ENCODE measurements at regions not wholly inside any gene's neighbourhood (a gene's known extent, or its start where the extent isn't known, plus 50 kb on each side); places are given as distances from the start of the nearest gene placed in this dataset.

GRCh38 chr1:90349510-90349909, 354.6 kb downstream of the ZNF326 start:
- TF ChIP-seq POLR2A (IDR thresholded peaks at IDR 0.05; ENCODE audit: low read depth, low read length) = no peak
- TF ChIP-seq, protein P1, sequence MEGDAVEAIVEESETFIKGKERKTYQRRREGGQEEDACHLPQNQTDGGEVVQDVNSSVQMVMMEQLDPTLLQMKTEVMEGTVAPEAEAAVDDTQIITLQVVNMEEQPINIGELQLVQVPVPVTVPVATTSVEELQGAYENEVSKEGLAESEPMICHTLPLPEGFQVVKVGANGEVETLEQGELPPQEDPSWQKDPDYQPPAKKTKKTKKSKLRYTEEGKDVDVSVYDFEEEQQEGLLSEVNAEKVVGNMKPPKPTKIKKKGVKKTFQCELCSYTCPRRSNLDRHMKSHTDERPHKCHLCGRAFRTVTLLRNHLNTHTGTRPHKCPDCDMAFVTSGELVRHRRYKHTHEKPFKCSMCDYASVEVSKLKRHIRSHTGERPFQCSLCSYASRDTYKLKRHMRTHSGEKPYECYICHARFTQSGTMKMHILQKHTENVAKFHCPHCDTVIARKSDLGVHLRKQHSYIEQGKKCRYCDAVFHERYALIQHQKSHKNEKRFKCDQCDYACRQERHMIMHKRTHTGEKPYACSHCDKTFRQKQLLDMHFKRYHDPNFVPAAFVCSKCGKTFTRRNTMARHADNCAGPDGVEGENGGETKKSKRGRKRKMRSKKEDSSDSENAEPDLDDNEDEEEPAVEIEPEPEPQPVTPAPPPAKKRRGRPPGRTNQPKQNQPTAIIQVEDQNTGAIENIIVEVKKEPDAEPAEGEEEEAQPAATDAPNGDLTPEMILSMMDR (IDR thresholded peaks at IDR 0.05; ENCODE audit: extremely low read depth in 1 of 2, insufficient read depth in 1 of 2, low read depth in 1 of 2, low read length in 2 of 2) = no peak
- TF ChIP-seq POLR2AphosphoS5 (IDR thresholded peaks at IDR 0.05; ENCODE audit: insufficient read depth, low read depth, low read length) = no peak
- no peak for TF ChIP-seq MAX (IDR thresholded peaks at IDR 0.05; ENCODE audit: insufficient read depth, insufficient read length)

All from endothelial cell of umbilical vein (primary cell).